ENCODE measurements at regions not wholly inside any gene's neighbourhood (a gene's known extent, or its start where the extent isn't known, plus 50 kb on each side); places are given as distances from the start of the nearest gene placed in this dataset.

GRCh38 chr7:91373111-91373800, 109.0 kb downstream of the FZD1 start:
- Histone ChIP-seq H3K9me3 (ENCODE audit: low read length) (no peaks in the 10 kb centered on the region), H3K27ac (ENCODE audit: low read length) (no peak overlapping the region), H2AFZ (ENCODE audit: low read depth, low read length) (no peak overlapping the region), H3K79me2 (replicated peaks; ENCODE audit: insufficient read depth, low read length) (no peaks in the 10 kb centered on the region), H3K4me3 (ENCODE audit: low read length) (no peak overlapping the region), H3K9ac (ENCODE audit: low read length) (no peak overlapping the region), H3K27me3 (ENCODE audit: insufficient read depth, low read depth, low read length) (no peaks in the 10 kb centered on the region), H3K9me2 (ENCODE audit: insufficient read depth, low read length) (no peaks in the 10 kb centered on the region), H3K36me3 (ENCODE audit: insufficient read depth, low read length) (no peaks in the 10 kb centered on the region), H3K4me2 (ENCODE audit: low read length) (no peak overlapping the region), H4K20me1 (ENCODE audit: insufficient read depth) (no peaks in the 10 kb centered on the region), H3F3A (ENCODE audit: insufficient read depth, low read length, poor library complexity, severe bottlenecking) (no peaks in the 10 kb centered on the region)
- TF ChIP-seq MXI1 (conservative IDR thresholded peaks at IDR 0.05; ENCODE audit: poor library complexity, severe bottlenecking) (no peak), POLR2AphosphoS5 (IDR thresholded peaks at IDR 0.05) (no peak), SMC3 (conservative IDR thresholded peaks at IDR 0.05; ENCODE audit: poor library complexity) (no peak), EP300 (conservative IDR thresholded peaks at IDR 0.05; ENCODE audit: poor library complexity, severe bottlenecking) (no peak), TAF1 (IDR thresholded peaks at IDR 0.05; ENCODE audit: low read depth) (no peak), EZH2 (IDR thresholded peaks at IDR 0.05; ENCODE audit: borderline replicate concordance, insufficient read depth, low read length, poor library complexity, severe bottlenecking) (no peak), RAD21 (conservative IDR thresholded peaks at IDR 0.05) (no peak), CTCF (IDR thresholded peaks at IDR 0.05; ENCODE audit: poor library complexity, severe bottlenecking) (no peak), REST (IDR thresholded peaks at IDR 0.05; ENCODE audit: borderline replicate concordance) (no peak)

- Histone ChIP-seq H4K20me1 (ENCODE audit: insufficient read depth) (no peaks in the 10 kb centered on the region), H3K27ac (ENCODE audit: low read length) (no peak overlapping the region), H3K79me2 (replicated peaks; ENCODE audit: insufficient read depth, low read length) (no peaks in the 10 kb centered on the region), H3K4me3 (ENCODE audit: low read length) (no peak overlapping the region), H3K9me2 (ENCODE audit: insufficient read depth, low read length) (no peaks in the 10 kb centered on the region), H3K27me3 (ENCODE audit: insufficient read depth, low read depth, low read length) (no peaks in the 10 kb centered on the region), H3K36me3 (ENCODE audit: insufficient read depth, low read length) (no peaks in the 10 kb centered on the region), H3K9ac (ENCODE audit: low read length) (no peak overlapping the region), H2AFZ (ENCODE audit: low read depth, low read length) (no peak overlapping the region), H3F3A (ENCODE audit: insufficient read depth, low read length, poor library complexity, severe bottlenecking) (no peaks in the 10 kb centered on the region), H3K9me3 (ENCODE audit: low read length) (no peaks in the 10 kb centered on the region), H3K4me2 (ENCODE audit: low read length) (no peak overlapping the region)
- TF ChIP-seq EP300 (conservative IDR thresholded peaks at IDR 0.05; ENCODE audit: poor library complexity, severe bottlenecking), result no peak
- no peak for TF ChIP-seq RAD21 (conservative IDR thresholded peaks at IDR 0.05)
- TF ChIP-seq EZH2 (IDR thresholded peaks at IDR 0.05; ENCODE audit: borderline replicate concordance, insufficient read depth, low read length, poor library complexity, severe bottlenecking), result no peak
- TF ChIP-seq MXI1 (conservative IDR thresholded peaks at IDR 0.05; ENCODE audit: poor library complexity, severe bottlenecking), result no peak
Measured at GRCh38 chr7:91374321-91374989, 110.2 kb downstream of the FZD1 start.

Data from neural cell (in vitro differentiated cells).